ENCODE measurements at regions not wholly inside any gene's neighbourhood (a gene's known extent, or its start where the extent isn't known, plus 50 kb on each side); places are given as distances from the start of the nearest gene placed in this dataset.

GRCh38 chr6:93827728-93828127, 408.4 kb upstream of the EPHA7 start:
- Histone ChIP-seq H3K9me3 (ENCODE audit: insufficient read depth, low read length) (no peaks in the 10 kb centered on the region), H3K4me1 (ENCODE audit: insufficient read depth, insufficient read length) (no peaks in the 10 kb centered on the region), H3K4me3 (ENCODE audit: insufficient read length, low read depth) (no peak overlapping the region), H3K27me3 (ENCODE audit: insufficient read depth, insufficient read length) (no peaks in the 10 kb centered on the region), H3K9ac (ENCODE audit: insufficient read length, low read depth) (no peak overlapping the region), H3K36me3 (ENCODE audit: insufficient read depth, insufficient read length, low read length) (no peaks in the 10 kb centered on the region)
- TF ChIP-seq SUZ12 (IDR thresholded peaks at IDR 0.05; ENCODE audit: extremely low read depth, insufficient read depth, insufficient read length), result no peak
- no peak for TF ChIP-seq ZNF274 (IDR thresholded peaks at IDR 0.05; ENCODE audit: low read depth, low read length)
- TF ChIP-seq YY1 (IDR thresholded peaks at IDR 0.05; ENCODE audit: insufficient read depth, insufficient read length), result no peak
- no peak for DNase-seq (ENCODE audit: low read depth, low spot score)

GRCh38 chr6:93825950-93826349, 406.6 kb upstream of the EPHA7 start:
- no peaks in the 10 kb centered on the region for H3K4me1 ChIP-seq (ENCODE audit: insufficient read depth, insufficient read length)
- TF ChIP-seq ZNF274 (IDR thresholded peaks at IDR 0.05; ENCODE audit: low read depth, low read length) (no peak), SUZ12 (IDR thresholded peaks at IDR 0.05; ENCODE audit: extremely low read depth, insufficient read depth, insufficient read length) (no peak), YY1 (IDR thresholded peaks at IDR 0.05; ENCODE audit: insufficient read depth, insufficient read length) (no peak)
- no peak for DNase-seq (ENCODE audit: low read depth, low spot score)
- H3K9me3 ChIP-seq (ENCODE audit: insufficient read depth, low read length), result no peaks in the 10 kb centered on the region
- H3K36me3 ChIP-seq (ENCODE audit: insufficient read depth, insufficient read length, low read length), result no peaks in the 10 kb centered on the region
- no peaks in the 10 kb centered on the region for H3K27me3 ChIP-seq (ENCODE audit: insufficient read depth, insufficient read length)
- H3K4me3 ChIP-seq (ENCODE audit: insufficient read length, low read depth), result no peak overlapping the region
- H3K9ac ChIP-seq (ENCODE audit: insufficient read length, low read depth), result no peak overlapping the region

- no peaks in the 10 kb centered on the region for H3K36me3 ChIP-seq (ENCODE audit: insufficient read depth, insufficient read length, low read length)
- no peak for DNase-seq (ENCODE audit: low read depth, low spot score)
- no peaks in the 10 kb centered on the region for H3K27me3 ChIP-seq (ENCODE audit: insufficient read depth, insufficient read length)
- no peaks in the 10 kb centered on the region for H3K4me1 ChIP-seq (ENCODE audit: insufficient read depth, insufficient read length)
- no peak overlapping the region for H3K4me3 ChIP-seq (ENCODE audit: insufficient read length, low read depth)
- no peak overlapping the region for H3K9ac ChIP-seq (ENCODE audit: insufficient read length, low read depth)
- no peak for TF ChIP-seq SUZ12 (IDR thresholded peaks at IDR 0.05; ENCODE audit: extremely low read depth, insufficient read depth, insufficient read length)
- no peak for TF ChIP-seq YY1 (IDR thresholded peaks at IDR 0.05; ENCODE audit: insufficient read depth, insufficient read length)
- no peak for TF ChIP-seq ZNF274 (IDR thresholded peaks at IDR 0.05; ENCODE audit: low read depth, low read length)
- H3K9me3 ChIP-seq (ENCODE audit: insufficient read depth, low read length), result no peaks in the 10 kb centered on the region
These were observed 404.1 kb upstream of the EPHA7 start for GRCh38 chr6:93823489-93823888.

- Histone ChIP-seq H3K36me3 (ENCODE audit: insufficient read depth, insufficient read length, low read length) (no peaks in the 10 kb centered on the region), H3K4me1 (ENCODE audit: insufficient read depth, insufficient read length) (no peaks in the 10 kb centered on the region), H3K4me3 (ENCODE audit: insufficient read length, low read depth) (no peak overlapping the region), H3K9me3 (ENCODE audit: insufficient read depth, low read length) (no peaks in the 10 kb centered on the region), H3K9ac (ENCODE audit: insufficient read length, low read depth) (no peak overlapping the region), H3K27me3 (ENCODE audit: insufficient read depth, insufficient read length) (no peaks in the 10 kb centered on the region)
- DNase-seq (ENCODE audit: low read depth, low spot score), result no peak
- no peak for TF ChIP-seq SUZ12 (IDR thresholded peaks at IDR 0.05; ENCODE audit: extremely low read depth, insufficient read depth, insufficient read length)
- TF ChIP-seq YY1 (IDR thresholded peaks at IDR 0.05; ENCODE audit: insufficient read depth, insufficient read length), result no peak
- TF ChIP-seq ZNF274 (IDR thresholded peaks at IDR 0.05; ENCODE audit: low read depth, low read length), result no peak
These were observed 403.3 kb upstream of the EPHA7 start for GRCh38 chr6:93822434-93823265.

- no peak for TF ChIP-seq YY1 (IDR thresholded peaks at IDR 0.05; ENCODE audit: insufficient read depth, insufficient read length)
- TF ChIP-seq ZNF274 (IDR thresholded peaks at IDR 0.05; ENCODE audit: low read depth, low read length), result no peak
- no peak for TF ChIP-seq SUZ12 (IDR thresholded peaks at IDR 0.05; ENCODE audit: extremely low read depth, insufficient read depth, insufficient read length)
- no peaks in the 10 kb centered on the region for H3K36me3 ChIP-seq (ENCODE audit: insufficient read depth, insufficient read length, low read length)
- H3K9me3 ChIP-seq (ENCODE audit: insufficient read depth, low read length), result no peaks in the 10 kb centered on the region
These were observed 402.6 kb upstream of the EPHA7 start for GRCh38 chr6:93821953-93822352.

GRCh38 chr6:93820465-93821082, 401.2 kb upstream of the EPHA7 start:
- no peak for DNase-seq (ENCODE audit: low read depth, low spot score)
- H3K4me1 ChIP-seq (ENCODE audit: insufficient read depth, insufficient read length), result no peaks in the 10 kb centered on the region
- no peak for TF ChIP-seq YY1 (IDR thresholded peaks at IDR 0.05; ENCODE audit: insufficient read depth, insufficient read length)
- TF ChIP-seq SUZ12 (IDR thresholded peaks at IDR 0.05; ENCODE audit: extremely low read depth, insufficient read depth, insufficient read length), result no peak
- TF ChIP-seq ZNF274 (IDR thresholded peaks at IDR 0.05; ENCODE audit: low read depth, low read length), result no peak
- no peaks in the 10 kb centered on the region for H3K9me3 ChIP-seq (ENCODE audit: insufficient read depth, low read length)
- H3K9ac ChIP-seq (ENCODE audit: insufficient read length, low read depth), result no peak overlapping the region
- H3K36me3 ChIP-seq (ENCODE audit: insufficient read depth, insufficient read length, low read length), result no peaks in the 10 kb centered on the region
- no peaks in the 10 kb centered on the region for H3K27me3 ChIP-seq (ENCODE audit: insufficient read depth, insufficient read length)
- no peak overlapping the region for H3K4me3 ChIP-seq (ENCODE audit: insufficient read length, low read depth)

More at GRCh38 chr6:93821953-93822352, 402.6 kb upstream of the EPHA7 start:
- Histone ChIP-seq H3K27me3 (ENCODE audit: insufficient read depth, insufficient read length) (no peaks in the 10 kb centered on the region), H3K4me1 (ENCODE audit: insufficient read depth, insufficient read length) (no peaks in the 10 kb centered on the region), H3K4me3 (ENCODE audit: insufficient read length, low read depth) (no peak overlapping the region), H3K9ac (ENCODE audit: insufficient read length, low read depth) (no peak overlapping the region)
- DNase-seq (ENCODE audit: low read depth, low spot score), result no peak

GRCh38 chr6:93819189-93819588, 399.8 kb upstream of the EPHA7 start:
- H3K4me3 ChIP-seq (ENCODE audit: insufficient read length, low read depth), result no peak overlapping the region
- no peaks in the 10 kb centered on the region for H3K9me3 ChIP-seq (ENCODE audit: insufficient read depth, low read length)
- H3K36me3 ChIP-seq (ENCODE audit: insufficient read depth, insufficient read length, low read length), result no peaks in the 10 kb centered on the region
- H3K27me3 ChIP-seq (ENCODE audit: insufficient read depth, insufficient read length), result no peaks in the 10 kb centered on the region
- H3K4me1 ChIP-seq (ENCODE audit: insufficient read depth, insufficient read length), result no peaks in the 10 kb centered on the region
- H3K9ac ChIP-seq (ENCODE audit: insufficient read length, low read depth), result no peak overlapping the region
- DNase-seq (ENCODE audit: low read depth, low spot score), result no peak
- TF ChIP-seq SUZ12 (IDR thresholded peaks at IDR 0.05; ENCODE audit: extremely low read depth, insufficient read depth, insufficient read length) (no peak), ZNF274 (IDR thresholded peaks at IDR 0.05; ENCODE audit: low read depth, low read length) (no peak)

All from NT2/D1 (cell line).